NCI-H1436 treated with DMSO at 0.1 percent for 48 hours (cell line): ENCODE measurements at regions not wholly inside any gene's neighbourhood (a gene's known extent, or its start where the extent isn't known, plus 50 kb on each side); places are given as distances from the start of the nearest gene placed in this dataset.
"Not testable (repeated sequence)": the region's sequence is repeated elsewhere in the genome, so short reads cannot be mapped to it uniquely, and the experiment has no call there.

Experiments used
- DNase-seq: peaks from one replicate; lab custom pipeline; 2025; lab: John Stamatoyannopoulos, UW

- no peak for DNase-seq
Measured at GRCh38 chr12:58728397-58728796, 191.9 kb downstream of the LRIG3 start.

- DNase-seq = no peak
Measured at GRCh38 chr12:58731096-58731495, 189.2 kb downstream of the LRIG3 start.

GRCh38 chr12:58732894-58733293, 187.4 kb downstream of the LRIG3 start:
- no peak for DNase-seq

- no peak for DNase-seq
Measured at GRCh38 chr12:58741226-58741625, 179.1 kb downstream of the LRIG3 start.

GRCh38 chr12:58745348-58746125, 174.8 kb downstream of the LRIG3 start:
- DNase-seq = no peak

GRCh38 chr12:58747533-58747932, 172.8 kb downstream of the LRIG3 start:
- no peak for DNase-seq

- no peak for DNase-seq
Measured at GRCh38 chr12:58750484-58750883, 169.8 kb downstream of the LRIG3 start.

GRCh38 chr12:58757422-58757821, 162.9 kb downstream of the LRIG3 start:
- no peak for DNase-seq

- DNase-seq = not testable (repeated sequence)
Measured at GRCh38 chr12:58759745-58760144, 160.6 kb downstream of the LRIG3 start.

- no peak for DNase-seq
Measured at GRCh38 chr12:58761308-58761707, 159.0 kb downstream of the LRIG3 start.

- no peak for DNase-seq
Measured at GRCh38 chr12:58764100-58764953, 156.0 kb downstream of the LRIG3 start.

- peak; percentile 46 for DNase-seq
Measured at GRCh38 chr12:58765076-58765475, 155.2 kb downstream of the LRIG3 start.

GRCh38 chr12:58765653-58766512, 154.4 kb downstream of the LRIG3 start:
- DNase-seq = no peak

- no peak for DNase-seq
Measured at GRCh38 chr12:58766513-58766870, 153.8 kb downstream of the LRIG3 start.

- no peak for DNase-seq
Measured at GRCh38 chr12:58767496-58767895, 152.8 kb downstream of the LRIG3 start.

GRCh38 chr12:58773986-58774385, 146.3 kb downstream of the LRIG3 start:
- DNase-seq = no peak

GRCh38 chr12:58774731-58775130, 145.6 kb downstream of the LRIG3 start:
- no peak for DNase-seq

GRCh38 chr12:58775396-58775795, 144.9 kb downstream of the LRIG3 start:
- no peak for DNase-seq

- DNase-seq = no peak
Measured at GRCh38 chr12:58776144-58776543, 144.2 kb downstream of the LRIG3 start.

GRCh38 chr12:58777815-58778214, 142.5 kb downstream of the LRIG3 start:
- no peak for DNase-seq

- no peak for DNase-seq
Measured at GRCh38 chr12:58781609-58782008, 138.7 kb downstream of the LRIG3 start.

GRCh38 chr12:58787021-58787760, 133.1 kb downstream of the LRIG3 start:
- DNase-seq = peak; percentile 16
